ENCODE measurements at regions not wholly inside any gene's neighbourhood (a gene's known extent, or its start where the extent isn't known, plus 50 kb on each side); places are given as distances from the start of the nearest gene placed in this dataset.

DNA sequence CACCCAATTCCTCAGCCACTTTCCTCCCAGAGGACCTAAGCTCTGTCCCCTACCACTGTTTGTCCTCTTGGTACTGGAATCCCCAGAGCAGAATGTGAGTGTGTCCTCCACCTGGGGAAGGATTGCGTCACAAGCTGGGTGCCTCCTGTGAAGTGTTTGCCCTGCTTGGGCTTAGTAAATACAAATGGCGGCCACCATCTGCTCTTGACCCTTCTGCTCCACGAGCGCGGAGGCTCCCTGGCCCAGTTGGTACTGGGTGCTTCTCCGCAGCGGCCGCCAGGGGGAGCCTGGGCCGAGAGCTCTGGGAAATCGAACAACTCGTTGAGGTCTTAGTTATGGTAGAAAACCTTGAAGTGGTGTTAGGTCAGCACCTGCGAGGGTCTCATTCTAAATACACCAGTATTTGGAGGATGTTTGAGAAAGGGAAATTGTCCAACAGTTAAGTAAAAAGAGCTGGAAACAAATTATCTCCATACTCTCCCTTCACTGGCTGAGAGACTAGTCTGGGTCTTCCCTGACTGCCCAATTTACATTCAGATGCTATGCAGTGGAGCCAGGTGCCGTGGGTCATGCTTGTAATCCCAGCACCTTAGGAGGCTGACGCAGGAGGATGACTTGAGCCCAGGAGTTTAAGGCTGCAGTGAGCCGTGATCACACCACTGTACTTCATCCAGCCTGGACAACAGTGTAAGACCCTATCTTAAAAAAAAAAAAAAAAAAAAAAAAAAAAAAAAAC lies 74.6 kb upstream of the TEAD1 start (continued):
- TF ChIP-seq, protein P1, sequence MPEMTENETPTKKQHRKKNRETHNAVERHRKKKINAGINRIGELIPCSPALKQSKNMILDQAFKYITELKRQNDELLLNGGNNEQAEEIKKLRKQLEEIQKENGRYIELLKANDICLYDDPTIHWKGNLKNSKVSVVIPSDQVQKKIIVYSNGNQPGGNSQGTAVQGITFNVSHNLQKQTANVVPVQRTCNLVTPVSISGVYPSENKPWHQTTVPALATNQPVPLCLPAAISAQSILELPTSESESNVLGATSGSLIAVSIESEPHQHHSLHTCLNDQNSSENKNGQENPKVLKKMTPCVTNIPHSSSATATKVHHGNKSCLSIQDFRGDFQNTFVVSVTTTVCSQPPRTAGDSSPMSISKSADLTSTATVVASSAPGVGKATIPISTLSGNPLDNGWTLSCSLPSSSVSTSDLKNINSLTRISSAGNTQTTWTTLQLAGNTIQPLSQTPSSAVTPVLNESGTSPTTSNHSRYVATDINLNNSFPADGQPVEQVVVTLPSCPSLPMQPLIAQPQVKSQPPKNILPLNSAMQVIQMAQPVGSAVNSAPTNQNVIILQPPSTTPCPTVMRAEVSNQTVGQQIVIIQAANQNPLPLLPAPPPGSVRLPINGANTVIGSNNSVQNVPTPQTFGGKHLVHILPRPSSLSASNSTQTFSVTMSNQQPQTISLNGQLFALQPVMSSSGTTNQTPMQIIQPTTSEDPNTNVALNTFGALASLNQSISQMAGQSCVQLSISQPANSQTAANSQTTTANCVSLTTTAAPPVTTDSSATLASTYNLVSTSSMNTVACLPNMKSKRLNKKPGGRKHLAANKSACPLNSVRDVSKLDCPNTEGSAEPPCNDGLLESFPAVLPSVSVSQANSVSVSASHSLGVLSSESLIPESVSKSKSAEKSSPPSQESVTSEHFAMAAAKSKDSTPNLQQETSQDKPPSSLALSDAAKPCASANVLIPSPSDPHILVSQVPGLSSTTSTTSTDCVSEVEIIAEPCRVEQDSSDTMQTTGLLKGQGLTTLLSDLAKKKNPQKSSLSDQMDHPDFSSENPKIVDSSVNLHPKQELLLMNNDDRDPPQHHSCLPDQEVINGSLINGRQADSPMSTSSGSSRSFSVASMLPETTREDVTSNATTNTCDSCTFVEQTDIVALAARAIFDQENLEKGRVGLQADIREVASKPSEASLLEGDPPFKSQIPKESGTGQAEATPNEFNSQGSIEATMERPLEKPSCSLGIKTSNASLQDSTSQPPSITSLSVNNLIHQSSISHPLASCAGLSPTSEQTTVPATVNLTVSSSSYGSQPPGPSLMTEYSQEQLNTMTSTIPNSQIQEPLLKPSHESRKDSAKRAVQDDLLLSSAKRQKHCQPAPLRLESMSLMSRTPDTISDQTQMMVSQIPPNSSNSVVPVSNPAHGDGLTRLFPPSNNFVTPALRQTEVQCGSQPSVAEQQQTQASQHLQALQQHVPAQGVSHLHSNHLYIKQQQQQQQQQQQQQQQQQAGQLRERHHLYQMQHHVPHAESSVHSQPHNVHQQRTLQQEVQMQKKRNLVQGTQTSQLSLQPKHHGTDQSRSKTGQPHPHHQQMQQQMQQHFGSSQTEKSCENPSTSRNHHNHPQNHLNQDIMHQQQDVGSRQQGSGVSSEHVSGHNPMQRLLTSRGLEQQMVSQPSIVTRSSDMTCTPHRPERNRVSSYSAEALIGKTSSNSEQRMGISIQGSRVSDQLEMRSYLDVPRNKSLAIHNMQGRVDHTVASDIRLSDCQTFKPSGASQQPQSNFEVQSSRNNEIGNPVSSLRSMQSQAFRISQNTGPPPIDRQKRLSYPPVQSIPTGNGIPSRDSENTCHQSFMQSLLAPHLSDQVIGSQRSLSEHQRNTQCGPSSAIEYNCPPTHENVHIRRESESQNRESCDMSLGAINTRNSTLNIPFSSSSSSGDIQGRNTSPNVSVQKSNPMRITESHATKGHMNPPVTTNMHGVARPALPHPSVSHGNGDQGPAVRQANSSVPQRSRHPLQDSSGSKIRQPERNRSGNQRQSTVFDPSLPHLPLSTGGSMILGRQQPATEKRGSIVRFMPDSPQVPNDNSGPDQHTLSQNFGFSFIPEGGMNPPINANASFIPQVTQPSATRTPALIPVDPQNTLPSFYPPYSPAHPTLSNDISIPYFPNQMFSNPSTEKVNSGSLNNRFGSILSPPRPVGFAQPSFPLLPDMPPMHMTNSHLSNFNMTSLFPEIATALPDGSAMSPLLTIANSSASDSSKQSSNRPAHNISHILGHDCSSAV (CRISPR knock-in tag; IDR thresholded peaks at IDR 0.05; ENCODE audit: borderline replicate concordance) = no peak
- TF ChIP-seq, protein P2, sequence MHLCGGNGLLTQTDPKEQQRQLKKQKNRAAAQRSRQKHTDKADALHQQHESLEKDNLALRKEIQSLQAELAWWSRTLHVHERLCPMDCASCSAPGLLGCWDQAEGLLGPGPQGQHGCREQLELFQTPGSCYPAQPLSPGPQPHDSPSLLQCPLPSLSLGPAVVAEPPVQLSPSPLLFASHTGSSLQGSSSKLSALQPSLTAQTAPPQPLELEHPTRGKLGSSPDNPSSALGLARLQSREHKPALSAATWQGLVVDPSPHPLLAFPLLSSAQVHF (CRISPR knock-in tag; IDR thresholded peaks at IDR 0.05) = no peak
- TF ChIP-seq FLYWCH1 (CRISPR knock-in tag; IDR thresholded peaks at IDR 0.05) = no peak
- TF ChIP-seq ARHGAP35 (CRISPR knock-in tag; IDR thresholded peaks at IDR 0.05; ENCODE audit: borderline replicate concordance) = 0 out of 2 replicates have a peak, but pooled peaks have one; percentile 34
- 0 out of 2 replicates have a peak, but pooled peaks have one; percentile 60 for TF ChIP-seq ZNF572 (CRISPR knock-in tag; IDR thresholded peaks at IDR 0.05)
- TF ChIP-seq, protein P3, sequence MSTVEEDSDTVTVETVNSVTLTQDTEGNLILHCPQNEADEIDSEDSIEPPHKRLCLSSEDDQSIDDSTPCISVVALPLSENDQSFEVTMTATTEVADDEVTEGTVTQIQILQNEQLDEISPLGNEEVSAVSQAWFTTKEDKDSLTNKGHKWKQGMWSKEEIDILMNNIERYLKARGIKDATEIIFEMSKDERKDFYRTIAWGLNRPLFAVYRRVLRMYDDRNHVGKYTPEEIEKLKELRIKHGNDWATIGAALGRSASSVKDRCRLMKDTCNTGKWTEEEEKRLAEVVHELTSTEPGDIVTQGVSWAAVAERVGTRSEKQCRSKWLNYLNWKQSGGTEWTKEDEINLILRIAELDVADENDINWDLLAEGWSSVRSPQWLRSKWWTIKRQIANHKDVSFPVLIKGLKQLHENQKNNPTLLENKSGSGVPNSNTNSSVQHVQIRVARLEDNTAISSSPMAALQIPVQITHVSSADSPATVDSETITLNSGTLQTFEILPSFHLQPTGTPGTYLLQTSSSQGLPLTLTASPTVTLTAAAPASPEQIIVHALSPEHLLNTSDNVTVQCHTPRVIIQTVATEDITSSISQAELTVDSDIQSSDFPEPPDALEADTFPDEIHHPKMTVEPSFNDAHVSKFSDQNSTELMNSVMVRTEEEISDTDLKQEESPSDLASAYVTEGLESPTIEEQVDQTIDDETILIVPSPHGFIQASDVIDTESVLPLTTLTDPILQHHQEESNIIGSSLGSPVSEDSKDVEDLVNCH (CRISPR knock-in tag; IDR thresholded peaks at IDR 0.05) = no peak
- no peak for TF ChIP-seq SNAI1 (CRISPR knock-in tag; IDR thresholded peaks at IDR 0.05; ENCODE audit: borderline replicate concordance)
- TF ChIP-seq, protein P4, sequence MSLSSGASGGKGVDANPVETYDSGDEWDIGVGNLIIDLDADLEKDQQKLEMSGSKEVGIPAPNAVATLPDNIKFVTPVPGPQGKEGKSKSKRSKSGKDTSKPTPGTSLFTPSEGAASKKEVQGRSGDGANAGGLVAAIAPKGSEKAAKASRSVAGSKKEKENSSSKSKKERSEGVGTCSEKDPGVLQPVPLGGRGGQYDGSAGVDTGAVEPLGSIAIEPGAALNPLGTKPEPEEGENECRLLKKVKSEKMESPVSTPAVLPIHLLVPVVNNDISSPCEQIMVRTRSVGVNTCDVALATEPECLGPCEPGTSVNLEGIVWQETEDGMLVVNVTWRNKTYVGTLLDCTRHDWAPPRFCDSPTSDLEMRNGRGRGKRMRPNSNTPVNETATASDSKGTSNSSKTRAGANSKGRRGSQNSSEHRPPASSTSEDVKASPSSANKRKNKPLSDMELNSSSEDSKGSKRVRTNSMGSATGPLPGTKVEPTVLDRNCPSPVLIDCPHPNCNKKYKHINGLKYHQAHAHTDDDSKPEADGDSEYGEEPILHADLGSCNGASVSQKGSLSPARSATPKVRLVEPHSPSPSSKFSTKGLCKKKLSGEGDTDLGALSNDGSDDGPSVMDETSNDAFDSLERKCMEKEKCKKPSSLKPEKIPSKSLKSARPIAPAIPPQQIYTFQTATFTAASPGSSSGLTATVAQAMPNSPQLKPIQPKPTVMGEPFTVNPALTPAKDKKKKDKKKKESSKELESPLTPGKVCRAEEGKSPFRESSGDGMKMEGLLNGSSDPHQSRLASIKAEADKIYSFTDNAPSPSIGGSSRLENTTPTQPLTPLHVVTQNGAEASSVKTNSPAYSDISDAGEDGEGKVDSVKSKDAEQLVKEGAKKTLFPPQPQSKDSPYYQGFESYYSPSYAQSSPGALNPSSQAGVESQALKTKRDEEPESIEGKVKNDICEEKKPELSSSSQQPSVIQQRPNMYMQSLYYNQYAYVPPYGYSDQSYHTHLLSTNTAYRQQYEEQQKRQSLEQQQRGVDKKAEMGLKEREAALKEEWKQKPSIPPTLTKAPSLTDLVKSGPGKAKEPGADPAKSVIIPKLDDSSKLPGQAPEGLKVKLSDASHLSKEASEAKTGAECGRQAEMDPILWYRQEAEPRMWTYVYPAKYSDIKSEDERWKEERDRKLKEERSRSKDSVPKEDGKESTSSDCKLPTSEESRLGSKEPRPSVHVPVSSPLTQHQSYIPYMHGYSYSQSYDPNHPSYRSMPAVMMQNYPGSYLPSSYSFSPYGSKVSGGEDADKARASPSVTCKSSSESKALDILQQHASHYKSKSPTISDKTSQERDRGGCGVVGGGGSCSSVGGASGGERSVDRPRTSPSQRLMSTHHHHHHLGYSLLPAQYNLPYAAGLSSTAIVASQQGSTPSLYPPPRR (CRISPR knock-in tag; IDR thresholded peaks at IDR 0.05; ENCODE audit: borderline replicate concordance) = peak; percentile 84; the same call in 1 of the 2 replicates
- TF ChIP-seq, protein P5, sequence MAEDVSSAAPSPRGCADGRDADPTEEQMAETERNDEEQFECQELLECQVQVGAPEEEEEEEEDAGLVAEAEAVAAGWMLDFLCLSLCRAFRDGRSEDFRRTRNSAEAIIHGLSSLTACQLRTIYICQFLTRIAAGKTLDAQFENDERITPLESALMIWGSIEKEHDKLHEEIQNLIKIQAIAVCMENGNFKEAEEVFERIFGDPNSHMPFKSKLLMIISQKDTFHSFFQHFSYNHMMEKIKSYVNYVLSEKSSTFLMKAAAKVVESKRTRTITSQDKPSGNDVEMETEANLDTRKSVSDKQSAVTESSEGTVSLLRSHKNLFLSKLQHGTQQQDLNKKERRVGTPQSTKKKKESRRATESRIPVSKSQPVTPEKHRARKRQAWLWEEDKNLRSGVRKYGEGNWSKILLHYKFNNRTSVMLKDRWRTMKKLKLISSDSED (CRISPR knock-in tag; IDR thresholded peaks at IDR 0.05) = no peak
- no peak for TF ChIP-seq MYNN (CRISPR knock-in tag; IDR thresholded peaks at IDR 0.05; ENCODE audit: low read depth)

Data from HepG2 (cell line).